HepG2 (cell line): ENCODE measurements at regions not wholly inside any gene's neighbourhood (a gene's known extent, or its start where the extent isn't known, plus 50 kb on each side); places are given as distances from the start of the nearest gene placed in this dataset.

Source experiments
- ATAC-seq: fragments of 200-7000 bp; cut with Tn5 transposase; 3 replicates; pipeline ENCODE4 v1.9.1; 2020; ENCODE audit warnings: mild to moderate bottlenecking, moderate library complexity
- BruUV-seq: library from RNA; stranded (reverse); fragments of 400-500 nt; replicated peaks from 2 replicates; lab custom pipeline; 2021; lab: Mats Ljungman, UMichigan
- CTCF ChIA-PET: fragments of 300-600 bp; formaldehyde crosslinking; extraction: SDS; loops from one replicate; lab custom pipeline; 2021; ENCODE audit warnings: low total read pairs, inconsistent platforms, low intra/inter-chr PET ratio; lab: Yijun Ruan, JAX
- POLR2A ChIA-PET: fragments of 350-600 bp; sonication (Branson Sonifier 250); formaldehyde crosslinking; loops from one replicate; lab custom pipeline; 2020; ENCODE audit warnings: antibody characterized with exemption, inconsistent platforms; lab: Yijun Ruan, JAX
- DNase-seq: peaks from one replicate; pipeline ENCODE4 v3.0.0-alpha.2; 2015; ENCODE audit warnings: low spot score
- FAIRE-seq: peaks from 3 replicates; lab custom pipeline; 2011; peaks lifted over from hg19 to GRCh38; lab: Jason Lieb, UNC
- H2AFZ ChIP-seq: one replicate; pipeline ENCODE4 v1.6.1; 2011; ENCODE audit warnings: low read length, inconsistent platforms
- H3K27ac ChIP-seq: fragments of 300-600 bp; 3 replicates; pipeline ENCODE4 v1.8.0; 2011; ENCODE audit warnings: mixed run types, mild to moderate bottlenecking, mixed read lengths, low read length, inconsistent platforms; ENCODE audit not compliant: insufficient read depth; ENCODE audit errors: extremely low read length
- H3K27me3 ChIP-seq, 2 experiments: fragments of 200-600 bp in 1 of 2; 2 replicates in 1 of 2; 3 replicates in 1 of 2; pipeline versions ENCODE4 v1.6.0 to v1.8.0; 2011; ENCODE audit warnings: low read length in 2 of 2, mild to moderate bottlenecking in 2 of 2, moderate library complexity in 2 of 2, inconsistent platforms in 1 of 2; ENCODE audit not compliant: insufficient read depth in 2 of 2, control insufficient read depth in 1 of 2
- H3K36me3 ChIP-seq, 2 experiments: fragments of 200-600 bp in 1 of 2; replicated peaks in 1 of 2; 2 replicates in 1 of 2; 3 replicates in 1 of 2; pipeline versions ENCODE4 v1.5.1 to v1.8.0; 2011; ENCODE audit warnings: low read length in 2 of 2, inconsistent platforms in 1 of 2; ENCODE audit not compliant: insufficient read depth in 2 of 2, control insufficient read depth in 1 of 2
- H3K4me1 ChIP-seq: 2 replicates; pipeline ENCODE4 v1.5.1; 2012; ENCODE audit warnings: low read length, inconsistent platforms; ENCODE audit not compliant: insufficient read depth
- H3K4me2 ChIP-seq: 2 replicates; pipeline ENCODE4 v1.6.0; 2011; ENCODE audit warnings: low read depth, low read length, inconsistent platforms
- H3K4me3 ChIP-seq, 3 experiments: fragments of 200-600 bp in 1 of 3; sonication (generic), shearing (Covaris generic) in 1 of 3; replicated peaks in 1 of 3; 2 replicates each; pipeline ENCODE4 v1.5.1; 2011 to 2016; ENCODE audit warnings: low read length in 3 of 3, inconsistent platforms in 2 of 3, low read depth in 2 of 3, mild to moderate bottlenecking in 2 of 3, control low read depth in 1 of 3, mixed read lengths in 1 of 3; ENCODE audit not compliant: insufficient read depth in 1 of 3
- H3K79me2 ChIP-seq: one replicate; pipeline ENCODE4 v1.6.1; 2011; ENCODE audit warnings: low read length, inconsistent platforms; ENCODE audit not compliant: insufficient read depth
- H3K9ac ChIP-seq: 2 replicates; pipeline ENCODE4 v1.6.0; 2011; ENCODE audit warnings: mild to moderate bottlenecking, low read depth, low read length, inconsistent platforms; ENCODE audit not compliant: insufficient read depth
- H3K9me3 ChIP-seq: 2 replicates; pipeline ENCODE4 v1.5.1; 2012; ENCODE audit warnings: mild to moderate bottlenecking, low read length
- H4K20me1 ChIP-seq: 2 replicates; pipeline ENCODE4 v1.6.0; 2011; ENCODE audit warnings: inconsistent platforms, mild to moderate bottlenecking, low read length, moderate library complexity; ENCODE audit not compliant: insufficient read depth
- ATF7 ChIP-seq, 2 experiments: fragments of 450-650 bp in 1 of 2; sonication (generic) in 1 of 2; formaldehyde crosslinking in 1 of 2; IDR thresholded peaks; 2 replicates each; pipeline versions ENCODE4 v1.4.0 to v1.6.1; 2016 to 2020; ENCODE audit warnings: antibody characterized with exemption in 1 of 2, mild to moderate bottlenecking in 1 of 2, missing genetic modification reagents in 1 of 2
- CBX1 ChIP-seq: IDR thresholded peaks from one replicate; pipeline ENCODE4 v1.6.1; 2016; ENCODE audit warnings: antibody characterized with exemption, low read depth
- CREB1 ChIP-seq, 2 experiments: fragments of 450-650 bp in 1 of 2; IDR thresholded peaks; 2 replicates each; pipeline ENCODE4 v1.6.1; 2016 to 2017; ENCODE audit warnings: control low read depth in 1 of 2, mild to moderate bottlenecking in 1 of 2, missing compliant biosample characterization in 1 of 2, missing genetic modification characterization in 1 of 2
- IKZF4 ChIP-seq: sonication (generic); formaldehyde crosslinking; IDR thresholded peaks from 2 replicates; pipeline ENCODE4 v1.5.1; 2020; ENCODE audit warnings: borderline replicate concordance, mild to moderate bottlenecking, low read depth, missing genetic modification reagents; ENCODE audit errors: not compliant biosample characterization
- MAZ ChIP-seq, 2 experiments: sonication (generic) in 1 of 2; formaldehyde crosslinking in 1 of 2; IDR thresholded peaks; 2 replicates each; pipeline versions ENCODE4 v1.5.0 to v1.6.1; 2012 to 2020; ENCODE audit warnings: low read depth in 2 of 2, mild to moderate bottlenecking in 2 of 2, borderline replicate concordance in 1 of 2, improper control_type of control experiment in 1 of 2, low read length in 1 of 2, missing genetic modification reagents in 1 of 2, moderate library complexity in 1 of 2
- SMAD9 ChIP-seq: sonication (generic); formaldehyde crosslinking; IDR thresholded peaks from 2 replicates; pipeline ENCODE4 v1.5.1; 2020; ENCODE audit warnings: mild to moderate bottlenecking, missing genetic modification reagents
- TAF15 ChIP-seq: fragments of 200-400 bp; formaldehyde crosslinking; IDR thresholded peaks from one replicate; pipeline ENCODE4 v1.6.1; 2018; ENCODE audit warnings: mild to moderate bottlenecking, low read depth, low read length; ENCODE audit not compliant: poor library complexity, severe bottlenecking
- THAP11 ChIP-seq: IDR thresholded peaks from 2 replicates; pipeline ENCODE4 v1.6.1; 2016; ENCODE audit warnings: missing biosample characterization, missing genetic modification reagents
- ZFP62 ChIP-seq: sonication (generic); formaldehyde crosslinking; IDR thresholded peaks from 2 replicates; pipeline ENCODE4 v1.4.0; 2020; ENCODE audit warnings: missing genetic modification reagents
- ZNF580 ChIP-seq: IDR thresholded peaks from 2 replicates; pipeline ENCODE4 v1.6.1; 2016; ENCODE audit warnings: low read depth, borderline replicate concordance
- ZNF607 ChIP-seq: sonication (generic); formaldehyde crosslinking; IDR thresholded peaks from 2 replicates; pipeline ENCODE4 v1.5.1; 2020; ENCODE audit warnings: missing genetic modification reagents, mild to moderate bottlenecking, borderline replicate concordance
- WGBS: methylation state at CpG from one replicate; pipeline ENCODE4 v1.1.6; 2017; ENCODE audit warnings: low lambda C conversion rate; 5-methylcytosine and 5-hydroxymethylcytosine counted together
- in situ Hi-C: cut with HindIII; loops from 2 replicates; pipeline ENCODE4 v1.10.0; 2017; ENCODE audit warnings: low pct_unique_long_range_greater_than_20kb; ENCODE audit not compliant: extremely low pct_ligation_motif_present
- intact Hi-C: fragments of 100-400 bp; cut with micrococcal nuclease; formaldehyde crosslinking; loops from one replicate; pipeline ENCODE4 v1.10.0; 2022; ENCODE audit not compliant: unreplicated experiment

- FAIRE-seq (no peak), DNase-seq (no peak), ATAC-seq (no peak)
- ChIA-PET POLR2A (no interaction called here), CTCF (no interaction called here)
- Histone ChIP-seq H3K9me3 (peaks cover 5% of the 10 kb centered on the region; the same call in 1 of the 2 replicates), H3K4me2 (no peak overlapping the region), H3K79me2 (no peaks in the 10 kb centered on the region), H2AFZ (no peak overlapping the region), H3K9ac (no peak overlapping the region), H3K27ac (no peak overlapping the region), H3K4me1 (no peaks in the 10 kb centered on the region), H3K36me3 (no peaks in the 10 kb centered on the region), H3K27me3 (no peaks in the 10 kb centered on the region), H4K20me1 (no peaks in the 10 kb centered on the region), H3K4me3 (no peak overlapping the region)
- in situ Hi-C loops (no loop called here), intact Hi-C loops (no loop called here)
- 0% methylated on average over 1 of the region's 1 CpG for WGBS
- TF ChIP-seq ZNF607 (no peak), SMAD9 (CRISPR knock-in tag) (no peak), MAZ (IDR thresholded peaks at IDR 0.05; ENCODE audit: borderline replicate concordance, low read depth, low read length) (no peak), MAZ (CRISPR knock-in tag; IDR thresholded peaks at IDR 0.05; ENCODE audit: low read depth) (no peak), CBX1 (no peak), IKZF4 (CRISPR knock-in tag) (no peak), ZFP62 (CRISPR knock-in tag) (no peak), ZNF580 (CRISPR knock-in tag) (no peak), TAF15 (no peak)
- BruUV-seq: no TSS peak
Observed at GRCh38 chr12:127729381-127729780, 537.6 kb upstream of the TMEM132C start.

GRCh38 chr12:127731657-127732056, 535.3 kb upstream of the TMEM132C start:
- CTCF ChIA-PET: no interaction called here
- H3K9ac ChIP-seq: no peak overlapping the region
- TF ChIP-seq ATF7 (IDR thresholded peaks at IDR 0.05): 0 out of 2 replicates have a peak, but pooled peaks have one; percentile 14
- TF ChIP-seq ATF7 (CRISPR knock-in tag; IDR thresholded peaks at IDR 0.05): no peak
- no peak for TF ChIP-seq THAP11
- TF ChIP-seq CREB1 (IDR thresholded peaks at IDR 0.05): peak; percentile 96
- TF ChIP-seq CREB1 (CRISPR knock-in tag; IDR thresholded peaks at IDR 0.05): no peak
- TF ChIP-seq, all 625 proteins: peak for 2
- POLR2A ChIA-PET: no interaction called here
- DNase-seq (no peak), FAIRE-seq (no peak), ATAC-seq (no peak)
- Histone ChIP-seq H3K79me2 (no peaks in the 10 kb centered on the region), H3K4me2 (no peak overlapping the region), H4K20me1 (no peaks in the 10 kb centered on the region), H3K27ac (no peak overlapping the region), H3K4me1 (no peaks in the 10 kb centered on the region), H2AFZ (no peak overlapping the region), H3K9me3 (peaks cover 10% of the 10 kb centered on the region; the same call in 1 of the 2 replicates), H3K4me3 (no peak overlapping the region), H3K27me3 (no peaks in the 10 kb centered on the region), H3K36me3 (no peaks in the 10 kb centered on the region)
- BruUV-seq: no TSS peak
- in situ Hi-C loops: no loop called here
- WGBS: 8% methylated on average over 7 of the region's 7 CpGs
- intact Hi-C loops: no loop called here
